SW 1271 (cell line): ENCODE measurements at regions not wholly inside any gene's neighbourhood (a gene's known extent, or its start where the extent isn't known, plus 50 kb on each side); places are given as distances from the start of the nearest gene placed in this dataset.

Source experiments
- DNase-seq, 2 experiments: peaks; one replicate each; lab custom pipeline; 2025; lab: John Stamatoyannopoulos, UW

GRCh38 chr4:163871078-163871477 lies 376.6 kb downstream of the TMA16 start:
- DNase-seq: no peak

GRCh38 chr4:163875327-163875726 lies 380.8 kb downstream of the TMA16 start:
- DNase-seq: no peak

GRCh38 chr4:163878336-163879121 lies 384.0 kb downstream of the TMA16 start:
- DNase-seq: no peak

GRCh38 chr4:163892417-163892816 lies 397.9 kb downstream of the TMA16 start:
- no peak for DNase-seq

- no peak for DNase-seq
Measured at GRCh38 chr4:163895378-163896005, 401.0 kb downstream of the TMA16 start.

- DNase-seq: no peak
Measured at GRCh38 chr4:163901319-163901718, 406.8 kb downstream of the TMA16 start.

GRCh38 chr4:163902417-163902816 lies 407.9 kb downstream of the TMA16 start:
- no peak for DNase-seq

GRCh38 chr4:163911891-163912290 lies 417.4 kb downstream of the TMA16 start:
- DNase-seq: no peak

- no peak for DNase-seq
Measured at GRCh38 chr4:163913571-163913970, 419.1 kb downstream of the TMA16 start.

GRCh38 chr4:163915896-163916295 lies 421.4 kb downstream of the TMA16 start:
- DNase-seq: no peak

GRCh38 chr4:163920426-163920825 lies 425.9 kb downstream of the TMA16 start:
- DNase-seq: no peak

- no peak for DNase-seq
Measured at GRCh38 chr4:163922302-163922701, 427.8 kb downstream of the TMA16 start.

GRCh38 chr4:163923092-163923491 lies 428.6 kb downstream of the TMA16 start:
- no peak for DNase-seq

- no peak for DNase-seq
Measured at GRCh38 chr4:163930086-163930485, 435.6 kb downstream of the TMA16 start.

- DNase-seq: no peak
Measured at GRCh38 chr4:163932504-163932903, 438.0 kb downstream of the TMA16 start.

GRCh38 chr4:163939597-163939996 lies 445.1 kb downstream of the TMA16 start:
- DNase-seq: no peak

- no peak for DNase-seq
Measured at GRCh38 chr4:163941221-163941905, 446.9 kb downstream of the TMA16 start.

- DNase-seq: no peak
Measured at GRCh38 chr4:163948920-163949455, 454.5 kb downstream of the TMA16 start.

GRCh38 chr4:163949976-163950601 lies 455.6 kb downstream of the TMA16 start:
- DNase-seq: no peak

GRCh38 chr4:163955288-163955687 lies 460.8 kb downstream of the TMA16 start:
- DNase-seq: no peak

- no peak for DNase-seq
Measured at GRCh38 chr4:163958751-163959150, 464.3 kb downstream of the TMA16 start.

GRCh38 chr4:163959932-163960331 lies 465.4 kb downstream of the TMA16 start:
- DNase-seq: no peak
